HCT116 (cell line): ENCODE measurements at regions not wholly inside any gene's neighbourhood (a gene's known extent, or its start where the extent isn't known, plus 50 kb on each side); places are given as distances from the start of the nearest gene placed in this dataset.

ENCODE experiments used
- ATAC-seq: fragments of 200-7000 bp; cut with Tn5 transposase; 2 replicates; pipeline ENCODE4 v1.9.1; 2020; ENCODE audit warnings: mild to moderate bottlenecking, moderate library complexity
- BruUV-seq: library from RNA; stranded (reverse); fragments of 400-500 nt; replicated peaks from 2 replicates; lab custom pipeline; 2021; lab: Mats Ljungman, UMichigan
- CTCF ChIA-PET: fragments of 300-600 bp; sonication (Branson Sonifier 250); formaldehyde crosslinking; loops from one replicate; lab custom pipeline; 2021; ENCODE audit warnings: antibody characterized with exemption; lab: Charles Lee
- POLR2A ChIA-PET: fragments of 300-600, 350-600 bp; sonication (Branson Sonifier 250); formaldehyde crosslinking; loops from one replicate; lab custom pipeline; 2021; ENCODE audit warnings: antibody characterized with exemption; lab: Charles Lee
- RAD21 ChIA-PET, 2 experiments: fragments of 300-600 bp; sonication (Branson Sonifier 250); formaldehyde crosslinking; loops; one replicate each; lab custom pipeline; 2023; ENCODE audit warnings: low total read pairs in 2 of 2; ENCODE audit not compliant: uncharacterized antibody in 2 of 2, unreplicated experiment in 2 of 2, low non-redundant PET in 1 of 2; lab: Charles Lee
- DNase-seq: peaks from one replicate; pipeline ENCODE4 v3.0.0-alpha.2; 2010; ENCODE audit warnings: low read depth, low spot score
- H2AFZ ChIP-seq: fragments of 200-600 bp; shearing (Covaris generic), sonication (generic); 2 replicates; pipeline ENCODE4 v1.6.1; 2017; ENCODE audit warnings: low read depth, mixed run types, mixed read lengths, antibody characterized with exemption, low read length; ENCODE audit not compliant: poor library complexity, severe bottlenecking
- H3K27ac ChIP-seq: 2 replicates; pipeline ENCODE4 v1.5.1; 2012; ENCODE audit warnings: low read depth, low read length
- H3K27me3 ChIP-seq: fragments of 200-600 bp; sonication (generic); 2 replicates; pipeline ENCODE4 v1.6.1; 2016; ENCODE audit warnings: mixed run types, low read length, mixed read lengths; ENCODE audit not compliant: insufficient read depth
- H3K36me3 ChIP-seq, 2 experiments: fragments of 200-500 bp in 1 of 2; fragments of 200-600 bp in 1 of 2; sonication (Bioruptor generic) in 1 of 2; sonication (generic) in 1 of 2; 2 replicates each; pipeline versions ENCODE4 v1.5.1 to v1.6.1; 2014 to 2016; ENCODE audit warnings: low read length in 2 of 2, inconsistent platforms in 1 of 2, mixed read lengths in 1 of 2, mixed run types in 1 of 2; ENCODE audit not compliant: insufficient read depth in 2 of 2, control insufficient read depth in 1 of 2
- H3K4me1 ChIP-seq, 2 experiments: fragments of 200-600 bp in 1 of 2; sonication (generic) in 1 of 2; 2 replicates each; pipeline versions ENCODE4 v1.5.1 to v1.6.1; 2012 to 2017; ENCODE audit warnings: low read length in 2 of 2, inconsistent platforms in 1 of 2, mild to moderate bottlenecking in 1 of 2, mixed read lengths in 1 of 2, mixed run types in 1 of 2, moderate library complexity in 1 of 2; ENCODE audit not compliant: insufficient read depth in 2 of 2, control insufficient read depth in 1 of 2
- H3K4me2 ChIP-seq: fragments of 200-600 bp; sonication (generic); 2 replicates; pipeline ENCODE4 v1.6.1; 2017; ENCODE audit warnings: mixed run types, low read length, mixed read lengths
- H3K4me3 ChIP-seq, 2 experiments: fragments of 200-600 bp in 1 of 2; sonication (generic) in 1 of 2; replicated peaks in 1 of 2; 2 replicates each; pipeline ENCODE4 v1.5.1; 2011 to 2016; ENCODE audit warnings: low read length in 2 of 2, control low read depth in 1 of 2, low read depth in 1 of 2, mild to moderate bottlenecking in 1 of 2, mixed read lengths in 1 of 2, mixed run types in 1 of 2
- H3K79me2 ChIP-seq: fragments of 200-600 bp; sonication (generic); 2 replicates; pipeline ENCODE4 v1.6.1; 2017; ENCODE audit warnings: mild to moderate bottlenecking, mixed run types, low read length, moderate library complexity, mixed read lengths; ENCODE audit not compliant: insufficient read depth
- H3K9ac ChIP-seq: fragments of 200-600 bp; sonication (generic); 2 replicates; pipeline ENCODE4 v1.6.1; 2016; ENCODE audit warnings: low read length, mixed read lengths
- H3K9me2 ChIP-seq: fragments of 200-600 bp; sonication (generic), shearing (Covaris generic); 2 replicates; pipeline ENCODE4 v1.6.1; 2017; ENCODE audit warnings: mixed run types, mild to moderate bottlenecking, moderate library complexity; ENCODE audit not compliant: insufficient read depth
- H3K9me3 ChIP-seq, 2 experiments: fragments of 200-500 bp in 1 of 2; fragments of 200-600 bp in 1 of 2; sonication (Bioruptor generic) in 1 of 2; sonication (generic) in 1 of 2; 2 replicates each; pipeline ENCODE4 v1.6.1; 2014 to 2017; ENCODE audit warnings: low read length in 2 of 2, mixed read lengths in 2 of 2, inconsistent platforms in 1 of 2, low read depth in 1 of 2, mild to moderate bottlenecking in 1 of 2, mixed run types in 1 of 2, moderate library complexity in 1 of 2; ENCODE audit not compliant: control insufficient read depth in 1 of 2, insufficient read depth in 1 of 2
- H4K20me1 ChIP-seq: fragments of 200-600 bp; sonication (generic), shearing (Covaris generic); 2 replicates; pipeline ENCODE4 v1.6.1; 2017; ENCODE audit warnings: mixed run types, mild to moderate bottlenecking, moderate library complexity; ENCODE audit not compliant: insufficient read depth
- CBX3 ChIP-seq: IDR thresholded peaks from 2 replicates; pipeline ENCODE4 v1.6.1; 2012; ENCODE audit warnings: low read depth
- CEBPB ChIP-seq: IDR thresholded peaks from 2 replicates; pipeline ENCODE4 v1.6.1; 2012; ENCODE audit warnings: low read depth
- ELF1 ChIP-seq: IDR thresholded peaks from 2 replicates; pipeline ENCODE4 v1.6.1; 2012; ENCODE audit warnings: low read depth, borderline replicate concordance
- EZH2 ChIP-seq: fragments of 200-600 bp; sonication (generic); IDR thresholded peaks from 2 replicates; pipeline ENCODE4 v1.6.1; 2017; ENCODE audit warnings: antibody characterized with exemption, mixed run types
- EZH2phosphoT487 ChIP-seq: fragments of 200-600 bp; IDR thresholded peaks from 2 replicates; pipeline ENCODE4 v1.6.1; 2018; ENCODE audit warnings: antibody characterized with exemption, borderline replicate concordance
- FOSL1 ChIP-seq: IDR thresholded peaks from 2 replicates; pipeline ENCODE4 v1.6.1; 2012; ENCODE audit warnings: low read depth
- JUND ChIP-seq: IDR thresholded peaks from 2 replicates; pipeline ENCODE4 v1.6.1; 2012
- MAX ChIP-seq: IDR thresholded peaks from 2 replicates; pipeline ENCODE4 v1.6.1; 2012
- POLR2AphosphoS5 ChIP-seq: IDR thresholded peaks from 2 replicates; pipeline ENCODE4 v1.6.1; 2011; ENCODE audit warnings: mild to moderate bottlenecking, low read depth, low read length, moderate library complexity
- RAD21 ChIP-seq: IDR thresholded peaks from 2 replicates; pipeline ENCODE4 v1.6.1; 2012; ENCODE audit warnings: low read depth, mild to moderate bottlenecking
- REST ChIP-seq: IDR thresholded peaks from 2 replicates; pipeline ENCODE4 v1.6.1; 2012; ENCODE audit warnings: low read depth
- SIN3A ChIP-seq: IDR thresholded peaks from 2 replicates; pipeline ENCODE4 v1.6.1; 2012; ENCODE audit warnings: low read depth
- SP1 ChIP-seq: IDR thresholded peaks from 2 replicates; pipeline ENCODE4 v1.6.1; 2012; ENCODE audit warnings: low read depth
- SRF ChIP-seq: IDR thresholded peaks from 2 replicates; pipeline ENCODE4 v1.6.1; 2012; ENCODE audit warnings: low read depth
- TCF7L2 ChIP-seq: IDR thresholded peaks from 2 replicates; pipeline ENCODE4 v1.7.0; 2011; ENCODE audit warnings: borderline replicate concordance, inconsistent platforms; ENCODE audit not compliant: insufficient read depth, insufficient read length; ENCODE audit errors: extremely low read depth
- YY1 ChIP-seq: IDR thresholded peaks from 2 replicates; pipeline ENCODE4 v1.6.1; 2011; ENCODE audit warnings: low read length, low read depth, moderate library complexity, mild to moderate bottlenecking; ENCODE audit not compliant: insufficient replicate concordance; ENCODE audit errors: extremely low read depth
- ZFX ChIP-seq: fragments of 450-650 bp; IDR thresholded peaks from 2 replicates; pipeline ENCODE4 v1.6.1; 2017
- intact Hi-C: fragments of 100-400 bp; cut with micrococcal nuclease; formaldehyde crosslinking; loops from 2 replicates; pipeline ENCODE4 v1.10.0; 2022

- Histone ChIP-seq H3K4me2 (no peak overlapping the region), H2AFZ (no peak overlapping the region), H3K79me2 (no peaks in the 10 kb centered on the region), H3K36me3 (no peaks in the 10 kb centered on the region), H3K9me2 (no peaks in the 10 kb centered on the region), H3K9ac (no peak overlapping the region), H3K4me3 (no peak overlapping the region), H3K27ac (no peak overlapping the region), H3K4me1 (no peaks in the 10 kb centered on the region), H3K27me3 (no peaks in the 10 kb centered on the region), H3K9me3 (no peaks in the 10 kb centered on the region), H4K20me1 (no peaks in the 10 kb centered on the region)
- ChIA-PET RAD21 (no interaction called here), POLR2A (no interaction called here), CTCF (interaction anchor here (1.8 to 3.4 kb wide), 2 partner anchors 10 to 485 kb away, joined by 5 to 19 read pairs; no protein-coding TSS in a partner anchor)
- no TSS peak for BruUV-seq
- DNase-seq: no peak
- no peak for TF ChIP-seq RAD21
- TF ChIP-seq MAX: no peak
- TF ChIP-seq SIN3A: no peak
- no peak for TF ChIP-seq POLR2AphosphoS5
- no peak for TF ChIP-seq JUND
- TF ChIP-seq ZFX: no peak
- TF ChIP-seq SRF: no peak
- TF ChIP-seq YY1: no peak
- TF ChIP-seq TCF7L2: no peak
- TF ChIP-seq SP1: no peak
- no peak for TF ChIP-seq FOSL1
- no peak for TF ChIP-seq EZH2
- no peak for TF ChIP-seq EZH2phosphoT487
- no peak for TF ChIP-seq CEBPB
- TF ChIP-seq ELF1: no peak
- TF ChIP-seq REST: no peak
- TF ChIP-seq CBX3: no peak
- intact Hi-C loops: no loop called here
- no peak for ATAC-seq
These were observed 73.8 kb upstream of the HNRNPA3 start for GRCh38 chr2:177138823-177139222.
